Smooth muscle cell (in vitro differentiated cells): ENCODE measurements at regions not wholly inside any gene's neighbourhood (a gene's known extent, or its start where the extent isn't known, plus 50 kb on each side); places are given as distances from the start of the nearest gene placed in this dataset.

Source experiments
- DNase-seq: peaks from one replicate; lab custom pipeline; 2025; ENCODE audit not compliant: unreplicated experiment; lab: John Stamatoyannopoulos, UW
- H2AFZ ChIP-seq: fragments of 200-600 bp; sonication (generic); 2 replicates; pipeline ENCODE4 v1.6.0; 2016; ENCODE audit warnings: antibody characterized with exemption, low read depth, mild to moderate bottlenecking
- H3F3A ChIP-seq: fragments of 200-600 bp; sonication (generic); 2 replicates; pipeline ENCODE4 v1.6.0; 2017; ENCODE audit warnings: antibody characterized with exemption, low read depth
- H3K27ac ChIP-seq: fragments of 200-600 bp; sonication (generic); 2 replicates; pipeline ENCODE4 v1.5.1; 2016; ENCODE audit warnings: low read depth, mild to moderate bottlenecking
- H3K27me3 ChIP-seq: fragments of 200-600 bp; sonication (generic); 2 replicates; pipeline ENCODE4 v1.6.1; 2016; ENCODE audit warnings: low read depth, mild to moderate bottlenecking
- H3K36me3 ChIP-seq: fragments of 200-600 bp; sonication (generic); 2 replicates; pipeline ENCODE4 v1.5.1; 2016; ENCODE audit warnings: low read depth
- H3K4me1 ChIP-seq: fragments of 200-600 bp; sonication (generic); 2 replicates; pipeline ENCODE4 v1.5.1; 2016; ENCODE audit warnings: low read depth
- H3K4me2 ChIP-seq: fragments of 200-600 bp; sonication (generic); 2 replicates; pipeline ENCODE4 v1.6.0; 2016; ENCODE audit warnings: mild to moderate bottlenecking
- H3K4me3 ChIP-seq: fragments of 200-600 bp; sonication (generic); 2 replicates; pipeline ENCODE4 v1.5.1; 2016; ENCODE audit warnings: mild to moderate bottlenecking
- H3K79me2 ChIP-seq: fragments of 200-600 bp; sonication (generic); 2 replicates; pipeline ENCODE4 v1.6.0; 2016; ENCODE audit warnings: low read depth, mild to moderate bottlenecking
- H3K9ac ChIP-seq: fragments of 200-600 bp; sonication (generic); 2 replicates; pipeline ENCODE4 v1.6.0; 2016; ENCODE audit warnings: low read depth
- H3K9me3 ChIP-seq: fragments of 200-600 bp; sonication (generic); replicated peaks from 2 replicates; pipeline ENCODE4 v1.5.1; 2016; ENCODE audit warnings: low read depth
- H4K20me1 ChIP-seq: fragments of 200-600 bp; sonication (generic); 2 replicates; pipeline ENCODE4 v1.6.0; 2016; ENCODE audit warnings: low read depth
- CTCF ChIP-seq: fragments of 200-600 bp; sonication (generic); IDR thresholded peaks from 2 replicates; pipeline ENCODE4 v1.5.1; 2017; ENCODE audit warnings: borderline replicate concordance, mild to moderate bottlenecking, antibody characterized with exemption; ENCODE audit not compliant: insufficient read depth, poor library complexity, severe bottlenecking
- WGBS: methylation state at CpG from one replicate; pipeline ENCODE4 v1.1.7; 2016; ENCODE audit warnings: low lambda C conversion rate; 5-methylcytosine and 5-hydroxymethylcytosine counted together

DNA sequence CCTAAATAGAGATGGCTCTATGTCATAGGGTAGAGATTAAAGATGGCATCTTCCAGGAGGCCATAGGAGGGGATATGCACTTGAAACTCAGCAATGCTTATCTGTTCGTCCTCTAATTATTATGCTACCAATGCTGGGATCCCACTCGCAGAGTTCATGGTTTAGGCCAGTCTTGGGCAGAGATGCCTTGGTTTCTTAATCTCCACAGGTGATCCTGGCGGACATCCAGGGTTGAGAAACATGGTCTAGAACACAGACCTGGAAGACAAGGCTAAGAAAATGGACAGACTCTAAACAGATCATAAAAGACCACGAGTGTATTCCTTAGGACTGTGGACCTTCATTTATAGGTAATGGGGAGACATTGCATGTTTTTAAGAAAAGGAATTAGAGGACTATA, 70.0 kb upstream of the IRS2 start:
- Histone ChIP-seq H3F3A (no peaks in the 10 kb centered on the region), H4K20me1 (no peaks in the 10 kb centered on the region), H3K4me2 (no peak overlapping the region), H3K27me3 (peaks cover 16% of the 10 kb centered on the region), H3K79me2 (no peaks in the 10 kb centered on the region), H3K36me3 (no peaks in the 10 kb centered on the region), H3K9ac (no peak overlapping the region), H2AFZ (no peak overlapping the region), H3K4me3 (no peak overlapping the region), H3K4me1 (no peaks in the 10 kb centered on the region), H3K27ac (no peak overlapping the region), H3K9me3 (no peaks in the 10 kb centered on the region)
- 81% methylated on average over 4 of the region's 4 CpGs for WGBS
- DNase-seq = no peak
- no peak for TF ChIP-seq CTCF

DNA sequence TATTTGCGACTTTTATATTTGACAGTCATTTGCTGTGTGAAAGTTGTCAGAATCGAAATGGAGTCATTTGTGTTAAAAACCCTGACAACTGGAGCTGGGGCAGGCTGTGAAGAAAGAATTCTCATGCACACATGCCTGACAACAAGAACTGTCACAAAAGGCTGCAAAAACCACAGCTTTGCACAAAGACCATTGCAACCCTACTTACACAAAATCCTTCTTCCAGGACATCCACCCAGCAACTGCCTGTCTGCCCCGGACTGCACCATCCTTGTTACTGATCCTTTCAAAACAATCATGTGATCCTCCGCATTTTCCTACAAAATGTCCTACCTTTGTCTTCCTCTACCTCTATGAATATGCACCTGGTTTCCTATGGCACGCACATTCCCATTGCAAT, 66.8 kb upstream of the IRS2 start:
- H3K36me3 ChIP-seq = no peaks in the 10 kb centered on the region
- H3K4me2 ChIP-seq = no peak overlapping the region
- no peaks in the 10 kb centered on the region for H3K4me1 ChIP-seq
- H4K20me1 ChIP-seq = no peaks in the 10 kb centered on the region
- no peak for DNase-seq
- H3F3A ChIP-seq = no peaks in the 10 kb centered on the region
- peaks cover 21% of the 10 kb centered on the region for H3K27me3 ChIP-seq
- no peak overlapping the region for H3K9ac ChIP-seq
- H3K79me2 ChIP-seq = no peaks in the 10 kb centered on the region
- H2AFZ ChIP-seq = no peak overlapping the region
- WGBS = 86% methylated on average over 5 of the region's 5 CpGs
- H3K27ac ChIP-seq = no peak overlapping the region
- H3K9me3 ChIP-seq = no peaks in the 10 kb centered on the region
- H3K4me3 ChIP-seq = no peak overlapping the region
- TF ChIP-seq CTCF = no peak

DNA sequence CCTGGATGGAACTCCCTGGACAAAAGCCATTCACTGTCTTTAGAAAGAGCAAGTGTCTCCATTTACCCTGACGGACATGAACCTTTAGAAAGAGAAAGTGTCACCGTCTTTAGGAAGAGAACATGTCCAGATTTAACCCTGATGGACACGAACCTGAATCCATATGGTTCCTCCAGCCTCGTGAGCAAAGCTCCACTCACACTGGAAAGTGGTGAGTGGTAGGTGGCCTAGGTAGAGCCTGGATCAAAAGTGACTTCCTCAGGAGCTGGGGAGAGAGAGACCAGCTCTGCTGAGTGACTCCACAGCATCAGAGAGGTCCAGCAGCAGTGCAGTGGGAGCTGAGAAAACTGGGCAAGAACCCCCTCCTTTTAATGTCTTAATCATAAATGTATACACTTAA, 59.8 kb upstream of the IRS2 start:
- H3K36me3 ChIP-seq = no peaks in the 10 kb centered on the region
- DNase-seq = no peak
- no peaks in the 10 kb centered on the region for H3F3A ChIP-seq
- H2AFZ ChIP-seq = no peak overlapping the region
- H3K4me1 ChIP-seq = no peaks in the 10 kb centered on the region
- H3K4me2 ChIP-seq = no peak overlapping the region
- no peak for TF ChIP-seq CTCF
- H4K20me1 ChIP-seq = no peaks in the 10 kb centered on the region
- H3K9ac ChIP-seq = no peak overlapping the region
- no peaks in the 10 kb centered on the region for H3K9me3 ChIP-seq
- no peak overlapping the region for H3K4me3 ChIP-seq
- H3K27ac ChIP-seq = no peak overlapping the region
- H3K27me3 ChIP-seq = peaks cover 43% of the 10 kb centered on the region
- H3K79me2 ChIP-seq = no peaks in the 10 kb centered on the region
- 88% methylated on average over 4 of the region's 4 CpGs for WGBS

DNA sequence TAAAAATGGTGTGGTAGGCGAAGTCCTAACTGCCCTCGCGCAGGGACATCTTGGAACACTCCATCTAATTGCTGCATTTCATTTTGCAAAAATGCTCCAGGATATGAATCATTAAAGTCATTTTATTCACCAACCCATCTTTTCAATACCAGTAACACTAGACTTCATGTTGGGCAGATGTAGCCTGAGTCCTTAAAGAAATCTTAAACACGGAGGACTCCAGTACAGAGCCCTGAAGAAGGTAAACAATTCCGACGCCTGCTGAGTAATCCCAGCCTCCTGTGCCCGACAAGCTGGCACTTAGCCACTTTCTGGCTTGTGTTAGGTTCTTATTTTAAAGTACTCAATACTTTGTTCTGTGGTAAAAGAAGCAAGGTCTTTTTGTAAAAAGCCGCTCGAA, 58.0 kb upstream of the IRS2 start:
- no peaks in the 10 kb centered on the region for H3K36me3 ChIP-seq
- H3K4me3 ChIP-seq = no peak overlapping the region
- H3K79me2 ChIP-seq = no peaks in the 10 kb centered on the region
- H3K9ac ChIP-seq = no peak overlapping the region
- 83% methylated on average over 9 of the region's 9 CpGs for WGBS
- H3K27ac ChIP-seq = no peak overlapping the region
- no peaks in the 10 kb centered on the region for H4K20me1 ChIP-seq
- H3K4me2 ChIP-seq = no peak overlapping the region
- DNase-seq = no peak
- H2AFZ ChIP-seq = no peak overlapping the region
- peaks cover 12% of the 10 kb centered on the region for H3K4me1 ChIP-seq
- H3K27me3 ChIP-seq = peaks cover 39% of the 10 kb centered on the region
- TF ChIP-seq CTCF = no peak
- no peaks in the 10 kb centered on the region for H3K9me3 ChIP-seq
- H3F3A ChIP-seq = no peaks in the 10 kb centered on the region
